RWPE1 (cell line): ENCODE measurements at regions not wholly inside any gene's neighbourhood (a gene's known extent, or its start where the extent isn't known, plus 50 kb on each side); places are given as distances from the start of the nearest gene placed in this dataset.

Experiments
- CTCF ChIA-PET: fragments of 350-600 bp; sonication (Branson Sonifier 250); formaldehyde crosslinking; extraction: SDS; loops from one replicate; lab custom pipeline; 2021; lab: Yijun Ruan, JAX
- POLR2A ChIA-PET: fragments of 400-600 bp; formaldehyde crosslinking; extraction: SDS; loops from one replicate; lab custom pipeline; 2020; ENCODE audit warnings: antibody characterized with exemption; ENCODE audit not compliant: low non-redundant PET; lab: Yijun Ruan, JAX
- DNase-seq: peaks from one replicate; pipeline ENCODE4 v3.0.0; 2012; ENCODE audit warnings: low spot score
- H3K27ac ChIP-seq: fragments of 450-650 bp; 2 replicates; pipeline ENCODE4 v1.5.1; 2017
- TF ChIP-seq, protein P1 (sequence below): fragments of 450-650 bp; conservative IDR thresholded peaks from 2 replicates; pipeline ENCODE4 v1.5.1; 2017; ENCODE audit warnings: low read depth, mild to moderate bottlenecking

DNA sequence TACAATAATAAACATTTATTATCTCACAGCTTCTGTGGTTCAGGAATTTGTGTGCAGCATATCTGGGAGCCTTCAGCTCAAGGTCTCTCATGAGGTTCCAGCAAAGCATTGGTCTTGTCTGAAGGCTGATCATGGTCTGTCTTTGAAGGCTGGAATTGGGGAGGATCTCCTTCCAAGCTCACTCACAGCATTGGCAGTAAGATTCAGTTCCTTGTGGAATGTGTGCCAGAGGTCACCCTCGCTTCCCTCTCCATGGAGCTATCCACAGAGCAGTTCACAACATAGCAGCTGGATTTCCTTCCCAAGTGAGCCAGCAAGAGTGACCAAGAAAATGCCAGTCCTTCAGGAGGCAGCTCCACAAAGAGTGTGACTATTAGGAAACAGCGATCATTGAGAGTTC is 202.2 kb upstream of the ST6GAL2 start:
- TF ChIP-seq, protein P1, sequence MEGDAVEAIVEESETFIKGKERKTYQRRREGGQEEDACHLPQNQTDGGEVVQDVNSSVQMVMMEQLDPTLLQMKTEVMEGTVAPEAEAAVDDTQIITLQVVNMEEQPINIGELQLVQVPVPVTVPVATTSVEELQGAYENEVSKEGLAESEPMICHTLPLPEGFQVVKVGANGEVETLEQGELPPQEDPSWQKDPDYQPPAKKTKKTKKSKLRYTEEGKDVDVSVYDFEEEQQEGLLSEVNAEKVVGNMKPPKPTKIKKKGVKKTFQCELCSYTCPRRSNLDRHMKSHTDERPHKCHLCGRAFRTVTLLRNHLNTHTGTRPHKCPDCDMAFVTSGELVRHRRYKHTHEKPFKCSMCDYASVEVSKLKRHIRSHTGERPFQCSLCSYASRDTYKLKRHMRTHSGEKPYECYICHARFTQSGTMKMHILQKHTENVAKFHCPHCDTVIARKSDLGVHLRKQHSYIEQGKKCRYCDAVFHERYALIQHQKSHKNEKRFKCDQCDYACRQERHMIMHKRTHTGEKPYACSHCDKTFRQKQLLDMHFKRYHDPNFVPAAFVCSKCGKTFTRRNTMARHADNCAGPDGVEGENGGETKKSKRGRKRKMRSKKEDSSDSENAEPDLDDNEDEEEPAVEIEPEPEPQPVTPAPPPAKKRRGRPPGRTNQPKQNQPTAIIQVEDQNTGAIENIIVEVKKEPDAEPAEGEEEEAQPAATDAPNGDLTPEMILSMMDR: no peak
- no peak overlapping the region for H3K27ac ChIP-seq
- POLR2A ChIA-PET: no interaction called here
- DNase-seq: no peak
- CTCF ChIA-PET: no interaction called here

DNA sequence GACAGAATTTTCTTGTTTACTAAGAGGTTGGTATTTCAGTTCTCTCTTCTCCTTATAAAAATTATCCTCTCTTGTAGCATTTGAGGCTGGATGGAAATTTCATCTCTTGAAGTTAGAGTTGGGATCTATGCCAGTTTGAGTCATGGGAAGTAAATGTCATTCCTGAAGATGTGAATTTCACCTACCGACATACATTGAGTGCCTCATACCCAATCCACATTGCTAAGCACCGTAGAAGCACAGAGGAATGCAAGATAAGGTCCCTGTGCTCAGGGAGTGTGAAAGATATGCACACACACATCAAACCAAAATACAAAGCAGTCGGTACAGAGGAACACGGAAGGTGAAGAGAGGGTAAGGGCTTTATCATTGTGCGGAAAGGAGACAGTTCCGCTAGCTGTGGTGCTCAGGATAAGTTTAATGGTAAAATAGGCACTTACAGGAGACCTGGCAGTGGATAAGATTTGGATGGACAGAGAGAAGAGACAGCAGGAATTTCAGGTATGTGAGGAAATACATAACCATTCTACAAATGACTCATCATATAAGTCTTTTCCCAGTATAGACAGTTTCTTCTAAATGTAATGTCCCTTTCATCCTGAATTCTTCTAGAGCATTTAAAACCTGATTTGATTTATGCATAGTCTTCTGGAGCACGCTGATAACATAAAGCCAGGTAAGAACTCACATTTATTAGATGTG is 205.3 kb upstream of the ST6GAL2 start:
- DNase-seq: no peak
- ChIA-PET CTCF (no interaction called here), POLR2A (no interaction called here)
- TF ChIP-seq, protein P1: no peak
- H3K27ac ChIP-seq: no peak overlapping the region

DNA sequence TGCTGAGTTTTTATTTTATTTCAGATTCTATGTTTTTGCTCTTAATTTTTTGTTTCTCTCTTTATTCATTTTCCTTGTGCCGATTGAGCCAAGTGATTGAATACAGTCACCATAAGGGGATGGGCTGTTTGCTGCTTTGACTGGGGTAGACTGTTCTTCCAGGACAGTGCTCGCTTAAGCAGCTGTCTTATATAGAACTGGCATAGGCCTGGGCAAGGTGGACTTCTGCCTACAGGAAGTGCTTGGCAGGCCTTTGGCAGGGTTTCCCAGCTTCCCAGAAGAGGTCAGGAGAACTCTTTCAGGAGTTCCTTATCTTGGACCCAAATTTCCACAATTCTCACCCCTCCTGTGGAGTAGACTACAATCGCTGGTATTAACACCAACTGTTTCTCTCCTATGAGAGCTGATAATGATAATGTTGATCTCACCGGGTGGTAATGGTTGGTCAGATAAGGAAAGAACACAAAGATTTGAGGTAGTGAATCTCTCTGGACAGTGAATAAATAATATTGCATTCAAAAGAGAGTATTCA is 207.5 kb upstream of the ST6GAL2 start:
- ChIA-PET CTCF (no interaction called here), POLR2A (no interaction called here)
- DNase-seq: no peak
- TF ChIP-seq, protein P1: no peak
- no peak overlapping the region for H3K27ac ChIP-seq

DNA sequence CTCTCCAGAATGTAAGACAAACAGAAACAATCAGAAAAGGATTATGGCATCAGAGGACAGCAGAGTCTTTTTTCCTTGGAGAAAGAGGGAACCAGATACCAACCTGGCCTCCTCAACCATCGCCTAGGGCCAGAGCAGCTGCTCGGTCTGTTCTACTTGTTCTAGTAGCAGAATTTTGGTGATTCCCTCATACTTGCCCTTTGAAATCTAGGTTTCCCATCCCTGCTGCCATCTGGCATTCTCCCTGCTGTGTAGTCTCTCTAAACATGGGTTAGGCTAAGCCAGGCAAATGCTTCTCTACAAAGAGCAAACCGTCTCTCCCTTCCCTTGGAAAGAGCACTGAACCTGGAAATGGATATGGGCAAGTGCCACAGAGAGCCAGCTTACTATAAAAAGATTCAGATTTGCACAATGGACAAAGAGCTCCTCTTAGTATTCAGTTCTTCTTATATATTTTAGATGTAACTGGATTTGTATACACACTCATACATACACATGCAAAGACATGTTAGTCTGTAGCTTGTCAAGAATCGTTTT is 208.6 kb upstream of the ST6GAL2 start:
- CTCF ChIA-PET: no interaction called here
- TF ChIP-seq, protein P1: no peak
- H3K27ac ChIP-seq: no peak overlapping the region
- no peak for DNase-seq
- POLR2A ChIA-PET: no interaction called here

DNA sequence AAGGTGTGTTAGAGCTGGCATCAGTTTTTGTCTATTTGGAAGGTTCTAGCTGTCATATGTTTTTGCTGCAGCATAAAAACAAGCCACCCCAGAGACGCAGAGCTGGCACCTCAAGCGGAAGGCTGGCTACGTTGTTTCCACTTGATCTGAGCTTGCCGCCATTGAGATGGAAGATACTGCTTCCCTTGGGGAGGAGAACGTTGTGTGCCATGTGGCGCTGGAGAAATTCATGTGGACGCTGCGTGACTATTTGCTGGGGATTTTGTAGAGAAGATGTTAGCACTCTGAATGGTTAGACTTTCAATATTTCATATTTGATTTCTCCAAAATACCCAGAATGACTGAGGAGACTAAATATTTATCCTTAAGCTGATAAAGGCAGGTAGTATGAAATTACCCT is 216.2 kb upstream of the ST6GAL2 start:
- POLR2A ChIA-PET: no interaction called here
- CTCF ChIA-PET: no interaction called here
- DNase-seq: no peak
- no peak overlapping the region for H3K27ac ChIP-seq
- TF ChIP-seq, protein P1: no peak

DNA sequence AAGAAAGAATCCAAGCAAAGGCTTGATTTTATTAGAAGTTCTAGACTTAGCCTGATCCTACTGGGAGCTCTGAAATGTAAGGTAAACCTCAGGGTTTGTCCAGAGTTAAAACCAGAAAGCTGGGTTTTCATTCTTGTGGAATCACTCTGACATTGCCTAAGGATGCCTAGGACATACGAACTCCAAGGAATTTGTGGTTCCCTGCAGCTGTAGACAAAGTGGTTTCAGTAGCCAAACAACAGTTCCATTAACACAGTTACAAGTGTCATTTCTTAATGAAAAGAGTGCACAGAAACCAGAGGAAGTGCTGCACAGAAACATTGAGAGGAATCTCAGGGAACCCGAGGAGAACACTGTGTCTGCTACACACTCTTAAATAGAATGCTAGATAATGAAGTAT is 221.4 kb upstream of the ST6GAL2 start:
- ChIA-PET POLR2A (no interaction called here), CTCF (no interaction called here)
- DNase-seq: no peak
- TF ChIP-seq, protein P1: no peak
- no peak overlapping the region for H3K27ac ChIP-seq
